ENCODE measurements at regions not wholly inside any gene's neighbourhood (a gene's known extent, or its start where the extent isn't known, plus 50 kb on each side); places are given as distances from the start of the nearest gene placed in this dataset.
"Not testable (repeated sequence)": the region's sequence is repeated elsewhere in the genome, so short reads cannot be mapped to it uniquely, and the experiment has no call there.

GRCh38 chr7:6978326-6978725, 152.3 kb upstream of the CCZ1B start:
- H3K4me3 ChIP-seq, ATAC-seq, H3K4me1 ChIP-seq, H3K27ac ChIP-seq, H3K27me3 ChIP-seq, H3K36me3 ChIP-seq: not testable (repeated sequence)
- 69 to 71% methylated on average over 1 to 2 of the region's 3 CpGs for WGBS, 2 donors (ENCODE audit: low coverage in 1 of 2)
- peaks cover 0 to 10% (median 0%) of the 10 kb centered on the region in 3 donors for H3K9me3 ChIP-seq

GRCh38 chr7:6979456-6979855, 153.4 kb upstream of the CCZ1B start:
- WGBS, 2 donors (ENCODE audit: low coverage in 1 of 2): 67 to 74% methylated on average over 1 to 3 of the region's 10 CpGs

GRCh38 chr7:6982375-6982774, 156.3 kb upstream of the CCZ1B start:
- WGBS, 2 donors (ENCODE audit: low coverage in 1 of 2): 93% methylated on average over 2 of the region's 2 CpGs; no CpG with 5 or more reads in 1 of the 2 donors
- H3K27me3 ChIP-seq, H3K9me3 ChIP-seq, H3K4me1 ChIP-seq, ATAC-seq, H3K27ac ChIP-seq, H3K36me3 ChIP-seq, H3K4me3 ChIP-seq: not testable (repeated sequence)

More at GRCh38 chr7:6979456-6979855, 153.4 kb upstream of the CCZ1B start:
- ATAC-seq, H3K36me3 ChIP-seq, H3K27me3 ChIP-seq, H3K4me1 ChIP-seq, H3K4me3 ChIP-seq, H3K27ac ChIP-seq: not testable (repeated sequence)
- peaks cover 0 to 10% (median 0%) of the 10 kb centered on the region in 3 donors for H3K9me3 ChIP-seq

GRCh38 chr7:6986892-6987291, 160.8 kb upstream of the CCZ1B start:
- not testable (repeated sequence) for H3K4me1 ChIP-seq, H3K27me3 ChIP-seq, H3K36me3 ChIP-seq, H3K4me3 ChIP-seq, ATAC-seq, H3K9me3 ChIP-seq, H3K27ac ChIP-seq
- no CpG with 5 or more reads among the region's 4 CpGs for WGBS, 2 donors (ENCODE audit: low coverage in 1 of 2)

GRCh38 chr7:6988608-6989007, 162.5 kb upstream of the CCZ1B start:
- H3K9me3 ChIP-seq, ATAC-seq, H3K4me1 ChIP-seq, H3K27ac ChIP-seq, H3K36me3 ChIP-seq, H3K27me3 ChIP-seq, H3K4me3 ChIP-seq: not testable (repeated sequence)
- WGBS, 2 donors (ENCODE audit: low coverage in 1 of 2): 14 to 55% methylated on average over 4 to 6 of the region's 6 CpGs

- not testable (repeated sequence) for H3K9me3 ChIP-seq, H3K27ac ChIP-seq, ATAC-seq, H3K36me3 ChIP-seq, H3K4me1 ChIP-seq, H3K4me3 ChIP-seq, H3K27me3 ChIP-seq
- 76 to 89% methylated on average over 4 to 5 of the region's 5 CpGs for WGBS, 2 donors (ENCODE audit: low coverage in 1 of 2)
These were observed 163.9 kb upstream of the CCZ1B start for GRCh38 chr7:6989968-6990367.

GRCh38 chr7:6990426-6991152, 164.5 kb upstream of the CCZ1B start:
- H3K4me1 ChIP-seq, H3K4me3 ChIP-seq, ATAC-seq, H3K36me3 ChIP-seq, H3K27me3 ChIP-seq, H3K27ac ChIP-seq, H3K9me3 ChIP-seq: not testable (repeated sequence)
- 63 to 78% methylated on average over 6 to 7 of the region's 7 CpGs for WGBS, 2 donors (ENCODE audit: low coverage in 1 of 2)

GRCh38 chr7:6991169-6991611, 165.1 kb upstream of the CCZ1B start:
- ATAC-seq, H3K27ac ChIP-seq, H3K9me3 ChIP-seq, H3K36me3 ChIP-seq, H3K27me3 ChIP-seq, H3K4me1 ChIP-seq, H3K4me3 ChIP-seq: not testable (repeated sequence)
- 12 to 19% methylated on average over 10 to 13 of the region's 13 CpGs for WGBS, 2 donors (ENCODE audit: low coverage in 1 of 2)

GRCh38 chr7:6991686-6992085, 165.6 kb upstream of the CCZ1B start:
- not testable (repeated sequence) for H3K27ac ChIP-seq, ATAC-seq, H3K27me3 ChIP-seq, H3K9me3 ChIP-seq, H3K4me3 ChIP-seq, H3K36me3 ChIP-seq, H3K4me1 ChIP-seq
- 0 to 17% methylated on average over 1 of the region's 12 CpGs for WGBS, 2 donors (ENCODE audit: low coverage in 1 of 2)

GRCh38 chr7:6992133-6992532, 166.1 kb upstream of the CCZ1B start:
- 57 to 73% methylated on average over 8 to 9 of the region's 11 CpGs for WGBS, 2 donors (ENCODE audit: low coverage in 1 of 2)
- not testable (repeated sequence) for H3K27me3 ChIP-seq, ATAC-seq, H3K36me3 ChIP-seq, H3K27ac ChIP-seq, H3K4me3 ChIP-seq, H3K9me3 ChIP-seq, H3K4me1 ChIP-seq

- no CpG with 5 or more reads among the region's 16 CpGs for WGBS, 2 donors (ENCODE audit: low coverage in 1 of 2)
- not testable (repeated sequence) for H3K27ac ChIP-seq, ATAC-seq
These were observed 169.0 kb upstream of the CCZ1B start for GRCh38 chr7:6995026-6995425.

GRCh38 chr7:6995493-6996289, 169.6 kb upstream of the CCZ1B start:
- not testable (repeated sequence) for H3K27me3 ChIP-seq, H3K4me3 ChIP-seq, H3K4me1 ChIP-seq, ATAC-seq, H3K27ac ChIP-seq, H3K36me3 ChIP-seq
- H3K9me3 ChIP-seq: peaks cover 0 to 11% (median 0%) of the 10 kb centered on the region in 3 donors
- WGBS, 2 donors (ENCODE audit: low coverage in 1 of 2): 26 to 61% methylated on average over 4 to 7 of the region's 7 CpGs

More at GRCh38 chr7:6995026-6995425, 169.0 kb upstream of the CCZ1B start:
- H3K9me3 ChIP-seq: peaks cover 0 to 11% (median 0%) of the 10 kb centered on the region in 3 donors
- not testable (repeated sequence) for H3K4me3 ChIP-seq, H3K27me3 ChIP-seq, H3K36me3 ChIP-seq, H3K4me1 ChIP-seq

GRCh38 chr7:6999067-6999666, 173.1 kb upstream of the CCZ1B start:
- WGBS, 2 donors (ENCODE audit: low coverage in 1 of 2): 62 to 81% methylated on average over 4 of the region's 5 CpGs
- H3K36me3 ChIP-seq, H3K4me1 ChIP-seq, ATAC-seq, H3K4me3 ChIP-seq, H3K27me3 ChIP-seq, H3K27ac ChIP-seq: not testable (repeated sequence)
- peaks cover 0 to 11% (median 0%) of the 10 kb centered on the region in 3 donors for H3K9me3 ChIP-seq

Data from gastroesophageal sphincter (tissue), 4 donors.